GM18907 (cell line): ENCODE measurements at regions not wholly inside any gene's neighbourhood (a gene's known extent, or its start where the extent isn't known, plus 50 kb on each side); places are given as distances from the start of the nearest gene placed in this dataset.
"Not testable (repeated sequence)": the region's sequence is repeated elsewhere in the genome, so short reads cannot be mapped to it uniquely, and the experiment has no call there.

Source experiments
- ATAC-seq: cut with Tn5 transposase; IDR thresholded peaks from one replicate; pipeline ENCODE4 v1.9.1; 2021; ENCODE audit warnings: mild to moderate bottlenecking, moderate library complexity; ENCODE audit not compliant: unreplicated experiment

DNA sequence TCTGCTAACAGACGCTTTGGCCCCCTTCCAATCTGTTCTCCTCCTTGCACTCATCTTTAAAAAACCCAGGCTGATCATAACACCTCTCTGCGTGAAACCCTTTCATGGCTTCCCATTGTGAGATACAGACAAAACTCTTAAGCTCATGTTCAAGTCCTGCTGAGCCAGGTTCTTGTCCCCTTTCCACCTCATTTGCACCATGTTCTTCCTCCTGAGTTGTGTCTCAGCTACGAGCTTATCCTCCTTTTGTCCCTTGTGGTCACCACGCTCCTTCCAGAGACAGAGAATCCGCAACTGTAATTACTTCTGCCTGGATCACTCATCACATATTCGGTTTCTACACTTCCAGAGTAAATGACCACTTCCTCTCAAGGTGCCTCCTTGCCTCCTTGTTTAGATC lies 238.8 kb downstream of the ACTR3 start:
- no peak for ATAC-seq

DNA sequence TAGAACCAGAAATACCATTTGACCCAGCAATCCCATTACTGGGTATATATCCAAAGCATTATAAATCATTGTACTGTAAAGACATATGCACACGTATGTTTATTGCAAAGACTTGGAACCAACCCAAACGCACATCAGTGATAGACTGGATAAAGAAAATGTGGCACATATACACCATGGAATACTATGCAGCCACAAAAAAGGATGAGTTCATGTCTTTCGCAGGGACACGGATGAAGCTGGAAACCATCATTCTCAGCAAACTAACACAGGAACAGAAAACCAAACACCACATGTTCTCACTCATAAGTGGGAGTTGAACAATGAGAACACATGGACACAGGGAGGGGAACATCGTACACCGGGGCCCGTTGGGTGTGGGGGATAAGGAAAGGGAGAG lies 242.2 kb downstream of the ACTR3 start:
- not testable (repeated sequence) for ATAC-seq

DNA sequence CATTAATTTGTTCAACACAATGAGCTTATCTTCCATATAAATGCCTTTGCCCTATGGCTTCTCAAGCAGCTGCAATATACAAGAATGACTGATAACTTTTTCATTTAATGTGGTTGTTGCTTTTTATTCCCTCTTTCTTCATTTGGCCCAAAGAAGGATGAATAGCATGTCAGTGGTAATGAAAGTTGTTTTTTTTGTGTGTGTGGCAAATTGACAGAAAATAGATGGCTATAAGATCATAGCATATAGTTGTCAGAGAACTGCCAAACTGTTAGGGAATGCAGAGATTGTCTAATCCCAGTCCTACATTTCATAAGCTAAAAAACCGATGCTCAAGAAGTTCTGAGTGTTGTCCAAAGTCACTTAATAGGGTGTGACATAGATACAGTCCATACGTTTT lies 244.3 kb downstream of the ACTR3 start:
- no peak for ATAC-seq

DNA sequence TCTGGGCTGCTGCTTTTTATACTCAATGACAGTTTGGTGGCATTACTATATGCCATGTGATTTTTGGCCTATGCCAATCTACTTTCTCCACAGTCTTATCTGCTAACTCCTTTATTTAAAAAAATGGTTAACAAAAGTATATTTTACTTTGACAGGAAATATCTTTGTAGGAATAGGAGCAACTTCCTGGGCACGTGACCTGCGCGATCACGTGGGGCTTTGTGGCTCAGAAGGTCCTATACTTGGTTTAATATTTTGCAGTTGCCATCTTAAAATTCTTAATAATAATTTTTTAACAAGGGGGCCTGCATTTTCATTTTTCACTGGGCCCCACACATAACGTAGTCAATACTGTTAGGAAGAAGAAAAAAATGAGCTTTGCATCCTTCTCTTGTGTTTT lies 249.7 kb downstream of the ACTR3 start:
- no peak for ATAC-seq

DNA sequence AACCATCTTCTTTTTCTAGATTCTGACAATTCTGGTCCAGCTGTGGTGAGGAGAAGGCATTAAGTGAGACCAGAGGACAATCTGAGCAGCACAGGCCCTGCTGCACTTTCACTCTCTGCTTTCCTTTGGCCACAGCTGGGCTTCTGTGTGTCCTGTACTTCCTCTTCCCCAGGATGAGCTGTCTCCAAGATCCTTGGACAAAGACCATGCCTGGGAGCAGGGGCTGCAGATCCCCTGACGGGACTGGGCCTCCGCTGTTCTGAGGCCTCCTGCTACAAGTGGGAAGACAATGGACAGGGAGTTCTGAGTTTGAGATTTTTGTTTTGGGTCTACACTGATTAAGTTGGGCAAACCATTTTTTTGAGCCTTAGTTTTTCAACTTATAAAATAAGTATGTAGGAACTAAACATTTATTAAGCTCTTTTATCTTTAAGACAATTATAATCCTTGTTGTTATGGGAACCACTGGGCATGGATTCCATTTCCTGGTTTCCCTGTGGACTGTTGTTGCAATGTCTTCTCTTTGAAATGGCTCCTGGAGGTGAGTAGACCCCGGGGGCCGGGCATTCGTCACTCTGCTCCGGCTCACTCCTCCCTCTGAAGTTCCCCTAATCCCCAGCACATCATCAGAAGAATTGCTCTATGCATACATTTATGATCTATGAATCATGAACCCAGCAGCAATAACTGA lies 266.6 kb downstream of the ACTR3 start:
- no peak for ATAC-seq

DNA sequence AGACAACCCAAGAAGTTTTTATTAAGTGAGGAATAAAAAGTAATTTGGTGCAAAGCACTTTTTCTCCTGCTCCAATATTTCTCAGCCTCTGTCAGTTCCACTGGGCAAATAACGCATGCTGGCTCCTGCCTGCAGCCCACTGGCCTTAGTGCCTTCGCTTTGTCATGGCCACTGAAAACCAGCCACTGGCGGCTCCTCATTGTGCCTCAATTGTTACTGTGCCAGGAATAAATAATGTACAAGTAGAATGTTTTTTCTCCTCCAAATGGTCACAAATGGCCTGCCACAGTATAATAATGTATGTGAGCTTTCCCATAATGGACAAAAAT lies 267.1 kb downstream of the ACTR3 start:
- no peak for ATAC-seq

DNA sequence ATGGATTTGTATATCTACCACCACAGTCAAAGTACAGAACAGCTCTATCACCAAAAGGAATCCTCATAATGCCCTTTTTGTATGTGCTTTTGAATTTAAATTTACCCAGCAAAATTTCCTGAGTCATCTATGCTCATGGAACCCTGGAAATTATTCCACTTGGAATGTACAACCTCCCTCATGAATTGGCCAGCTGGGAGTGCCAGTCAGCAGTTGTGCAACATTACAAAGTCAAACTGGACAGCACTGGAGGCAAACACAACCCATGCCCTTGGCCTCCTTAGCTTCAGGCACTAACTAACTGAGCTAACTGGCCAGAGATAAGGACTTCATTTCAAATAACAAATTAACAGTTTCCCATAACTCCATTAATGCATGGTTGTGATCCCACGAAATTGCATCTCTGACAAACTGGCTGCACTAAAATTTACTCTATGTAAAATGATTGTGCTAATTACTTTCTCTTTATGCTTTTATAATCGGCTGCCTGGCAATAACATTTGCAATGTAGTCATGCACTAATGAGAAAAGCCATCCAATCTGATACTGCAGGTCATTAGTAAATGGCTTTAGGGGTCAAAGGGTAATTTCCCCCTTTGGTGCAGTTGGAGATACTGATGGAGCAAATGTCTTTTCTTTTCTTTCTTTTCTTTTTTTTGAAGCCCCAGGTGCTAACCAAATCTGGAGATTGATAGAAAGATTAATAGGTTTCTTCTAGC lies 270.5 kb downstream of the ACTR3 start:
- ATAC-seq: no peak

DNA sequence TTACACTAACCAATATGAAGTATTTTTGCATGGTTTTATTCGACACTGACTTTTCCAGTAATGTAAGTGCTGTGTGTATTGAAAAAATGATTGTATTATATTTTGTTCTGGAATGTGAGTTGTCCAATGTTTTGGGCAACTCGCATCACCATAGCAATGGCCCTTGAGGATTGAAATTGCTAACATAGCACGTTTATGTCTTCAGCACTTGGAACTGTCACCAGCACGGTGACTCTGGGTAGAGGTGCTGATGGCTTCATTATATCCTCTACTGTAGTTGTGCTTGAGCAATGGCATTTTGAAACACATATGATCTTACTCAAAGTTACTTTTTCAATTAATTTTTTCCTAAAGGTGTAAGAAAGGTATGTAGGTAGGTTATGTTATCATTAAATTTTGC lies 271.5 kb downstream of the ACTR3 start:
- no peak for ATAC-seq

DNA sequence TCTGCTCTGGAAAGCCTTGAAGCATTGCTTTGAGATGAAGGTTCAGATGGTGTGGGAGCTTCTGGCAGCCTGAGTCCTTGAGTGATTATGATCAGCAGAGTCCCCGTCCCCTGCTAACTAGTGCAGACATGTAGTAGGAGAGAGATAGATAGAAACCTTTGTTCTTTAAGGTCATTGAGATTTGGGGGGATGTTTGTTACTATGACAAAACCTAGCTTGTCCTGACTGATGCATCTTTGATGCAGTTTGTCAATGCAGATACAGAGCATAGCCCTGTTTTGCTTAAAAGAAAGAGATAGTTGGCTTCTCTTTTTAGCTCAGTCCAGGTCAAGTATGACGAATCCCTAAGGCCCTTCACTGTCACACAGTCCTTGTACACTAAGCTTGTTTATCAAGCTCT lies 274.6 kb upstream of the DPP10 start:
- no peak for ATAC-seq

DNA sequence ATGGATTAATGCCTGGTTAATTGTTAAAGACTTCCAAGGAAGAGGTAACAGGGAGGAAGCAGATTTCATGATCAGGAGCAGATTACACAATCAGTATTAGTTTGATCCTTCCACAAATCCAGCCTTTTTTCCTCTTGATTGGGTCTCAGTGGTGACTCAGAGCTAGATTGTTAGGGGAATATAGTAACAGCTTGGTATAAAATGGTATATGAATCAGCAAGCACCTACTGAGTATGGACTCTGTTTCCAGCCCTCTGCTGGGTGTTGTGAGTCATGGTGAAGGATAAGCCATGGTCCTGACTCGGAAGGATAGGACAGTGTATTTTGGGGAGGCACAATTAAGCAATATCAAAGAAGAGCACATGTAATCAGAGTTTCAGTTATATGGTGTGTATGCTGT lies 272.4 kb upstream of the DPP10 start:
- ATAC-seq: no peak

DNA sequence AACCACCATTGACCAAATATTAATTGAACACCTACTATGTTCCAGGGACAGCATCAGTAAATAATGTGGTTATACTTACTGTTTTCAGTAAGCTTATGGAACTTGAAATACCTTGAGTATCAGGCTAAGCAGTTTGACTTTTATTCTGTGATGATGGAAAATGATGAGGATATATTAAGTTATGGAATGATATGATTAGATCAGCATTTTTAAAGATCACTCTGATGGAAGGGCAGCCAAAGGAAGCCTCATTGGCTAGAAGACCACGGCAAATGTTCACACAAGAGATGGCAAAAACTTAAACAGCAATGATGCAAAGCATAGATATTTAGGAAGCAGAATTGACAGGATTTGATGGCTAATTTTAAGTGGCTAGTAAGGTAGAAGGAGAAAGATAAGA lies 266.9 kb upstream of the DPP10 start:
- no peak for ATAC-seq

DNA sequence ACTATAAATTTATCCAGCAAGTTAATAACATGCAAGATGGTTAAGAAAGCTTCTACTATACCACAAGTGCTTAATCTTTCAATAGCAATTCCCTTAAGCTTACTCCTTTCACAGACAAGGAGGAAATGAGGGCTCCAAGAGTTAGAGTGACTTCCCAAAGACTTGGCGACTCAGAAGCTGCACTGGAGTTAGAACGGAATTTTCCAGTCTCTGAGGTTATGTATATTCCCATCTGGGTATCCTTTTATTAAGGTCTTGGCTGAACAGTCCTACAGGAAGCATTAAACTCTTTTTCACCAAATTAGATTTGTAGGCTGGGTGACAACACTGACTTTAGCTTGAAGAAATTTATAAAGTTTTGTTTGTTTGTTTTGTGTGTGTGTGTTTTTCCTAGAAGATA lies 256.9 kb upstream of the DPP10 start:
- no peak for ATAC-seq

DNA sequence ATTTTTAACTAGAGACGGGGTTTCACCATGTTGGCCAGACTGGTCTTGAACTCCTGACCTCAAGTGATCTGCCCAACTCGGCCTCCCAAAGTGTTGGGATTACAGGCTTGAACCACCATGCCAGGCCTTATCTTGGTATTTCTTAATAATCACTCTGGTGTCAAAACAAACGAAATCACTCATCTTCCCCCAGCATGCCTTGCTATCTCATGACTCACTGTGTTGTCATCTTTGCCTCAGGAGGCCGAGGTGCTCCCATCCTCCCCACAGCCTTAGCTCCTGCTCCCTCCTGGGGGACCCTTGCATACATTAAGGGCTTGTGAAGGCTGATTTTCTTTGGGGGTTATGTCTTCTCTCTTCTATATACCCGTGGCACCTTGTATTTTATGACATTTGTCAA lies 250.1 kb upstream of the DPP10 start:
- ATAC-seq: no peak

DNA sequence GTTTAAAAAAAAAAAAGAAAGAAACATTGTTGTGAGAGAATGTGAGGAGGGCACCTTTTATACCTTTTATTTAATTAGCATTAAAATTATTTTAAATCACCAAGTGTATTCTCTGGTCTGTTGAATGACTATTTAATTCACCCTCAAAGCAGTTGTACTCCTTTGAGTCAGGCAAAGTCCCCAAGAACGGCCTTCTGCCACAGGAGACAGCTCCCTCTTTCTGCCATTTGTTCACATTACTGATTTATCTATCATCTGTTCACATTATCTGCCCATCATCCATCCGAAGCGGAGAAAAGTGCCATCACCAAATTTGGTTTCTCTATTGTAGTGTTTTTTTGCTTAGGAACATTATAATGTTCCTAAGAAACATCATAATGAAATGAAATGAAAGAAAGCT lies 240.7 kb upstream of the DPP10 start:
- no peak for ATAC-seq

DNA sequence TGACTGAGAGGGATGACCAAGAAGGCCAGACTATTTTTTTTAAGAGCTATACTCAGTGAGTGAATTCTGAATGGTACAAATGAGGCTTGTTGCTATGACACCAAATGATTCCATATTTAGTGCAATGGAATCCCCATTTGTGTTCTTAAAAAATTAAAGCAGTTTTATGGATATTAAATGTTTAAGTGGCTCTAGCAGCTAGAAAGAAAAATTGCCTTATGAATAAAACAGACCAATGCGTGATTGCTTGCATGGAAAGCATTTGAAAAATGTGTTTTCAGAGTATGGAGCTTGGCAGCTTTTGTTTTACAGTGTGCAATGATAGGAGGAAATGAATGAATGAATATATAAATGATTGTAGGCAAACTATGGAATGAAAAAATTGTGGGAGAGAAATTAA lies 238.8 kb upstream of the DPP10 start:
- ATAC-seq: no peak

DNA sequence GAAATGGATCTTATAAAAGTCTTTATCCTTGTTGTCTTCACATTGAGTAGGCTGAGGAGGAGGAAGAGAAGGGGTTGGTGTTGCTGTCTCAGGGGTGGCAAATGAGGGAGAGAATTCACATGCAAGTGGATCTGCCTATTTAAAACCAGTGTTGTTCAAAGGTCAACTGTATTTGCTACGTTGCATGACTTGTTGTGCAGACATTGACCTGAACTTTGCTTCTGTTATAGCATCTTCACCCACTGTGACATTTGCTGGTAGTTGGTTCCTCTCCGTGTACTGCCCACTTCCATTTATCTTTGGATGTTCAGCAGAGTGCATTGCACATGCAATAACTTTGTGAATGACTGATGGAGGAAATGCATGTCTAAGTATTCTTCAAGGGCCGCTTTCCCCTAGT lies 228.6 kb upstream of the DPP10 start:
- no peak for ATAC-seq

DNA sequence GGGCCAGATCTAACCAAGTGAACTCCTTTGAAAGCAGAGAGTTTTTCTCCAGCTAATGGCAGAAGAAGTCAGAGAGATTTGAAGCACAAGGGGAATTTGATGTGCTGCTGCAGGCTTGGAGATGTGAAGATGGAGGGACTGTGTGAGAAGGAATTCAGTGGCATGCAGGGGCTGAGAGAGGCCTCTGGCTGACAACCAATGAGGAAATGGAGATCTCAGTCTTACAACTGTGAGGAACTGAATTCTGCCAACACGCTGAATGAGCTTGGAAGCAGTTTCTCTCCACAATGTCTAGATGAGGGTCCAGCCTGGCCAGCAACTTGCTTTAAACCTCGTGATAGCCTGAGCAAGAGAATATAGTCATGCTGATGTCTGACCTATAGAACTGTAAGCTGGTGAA lies 224.1 kb upstream of the DPP10 start:
- no peak for ATAC-seq

DNA sequence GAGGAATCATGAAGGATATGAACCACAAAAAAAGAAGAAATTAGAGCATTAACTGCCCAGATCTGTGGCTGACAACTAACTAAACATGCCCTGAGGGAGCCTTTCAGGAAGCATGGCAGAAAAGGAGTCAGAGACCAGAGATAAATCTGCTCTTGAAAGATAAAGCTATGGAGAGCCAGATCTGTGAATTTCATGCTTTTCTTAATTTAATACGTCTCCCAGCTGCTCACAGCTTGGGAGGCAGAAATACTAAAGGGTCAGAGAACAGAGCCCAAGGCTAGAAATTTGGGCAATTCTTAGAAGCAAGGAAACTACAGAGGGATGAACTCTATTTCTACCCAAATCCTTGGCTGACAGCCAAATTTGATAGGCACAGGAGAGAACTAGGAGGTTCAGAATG lies 223.0 kb upstream of the DPP10 start:
- ATAC-seq: no peak

DNA sequence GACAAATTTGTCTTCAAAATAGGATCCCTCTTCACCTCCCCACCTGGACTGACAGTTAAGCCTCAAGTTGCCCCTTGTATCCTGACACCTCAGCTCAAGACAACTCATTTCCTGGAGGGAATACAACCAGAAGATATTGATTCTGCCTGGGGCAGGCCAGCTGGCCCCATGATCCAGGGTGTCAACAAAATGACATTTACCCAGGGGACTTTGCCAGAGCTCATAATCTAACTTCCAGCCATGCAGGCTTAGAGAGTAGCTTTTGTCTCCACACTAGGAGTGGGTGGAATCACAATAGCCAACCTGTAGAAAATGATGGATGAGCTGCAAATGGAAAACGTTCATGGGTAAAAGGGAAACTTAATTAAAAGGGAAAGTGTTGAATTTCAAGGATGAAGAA lies 220.1 kb upstream of the DPP10 start:
- no peak for ATAC-seq

DNA sequence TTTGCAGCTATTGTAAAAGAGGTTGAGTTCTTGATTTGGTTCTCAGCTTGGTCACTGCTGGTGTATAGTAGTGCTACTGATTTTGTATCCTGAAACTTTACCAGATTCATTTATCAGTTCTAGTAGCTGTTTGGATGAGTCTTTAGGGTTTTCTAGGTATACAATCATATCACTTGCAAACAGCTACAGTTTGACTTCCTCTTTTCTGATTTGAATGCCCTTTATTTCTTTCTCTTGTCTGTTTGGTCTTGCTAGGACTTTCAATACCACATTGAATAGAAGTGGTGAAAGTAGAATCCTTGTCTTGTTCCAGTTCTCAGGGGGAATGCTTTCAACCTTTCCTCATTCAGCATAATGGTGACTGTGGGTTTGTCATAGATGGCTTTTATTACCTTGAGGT lies 210.5 kb upstream of the DPP10 start:
- ATAC-seq: no peak

DNA sequence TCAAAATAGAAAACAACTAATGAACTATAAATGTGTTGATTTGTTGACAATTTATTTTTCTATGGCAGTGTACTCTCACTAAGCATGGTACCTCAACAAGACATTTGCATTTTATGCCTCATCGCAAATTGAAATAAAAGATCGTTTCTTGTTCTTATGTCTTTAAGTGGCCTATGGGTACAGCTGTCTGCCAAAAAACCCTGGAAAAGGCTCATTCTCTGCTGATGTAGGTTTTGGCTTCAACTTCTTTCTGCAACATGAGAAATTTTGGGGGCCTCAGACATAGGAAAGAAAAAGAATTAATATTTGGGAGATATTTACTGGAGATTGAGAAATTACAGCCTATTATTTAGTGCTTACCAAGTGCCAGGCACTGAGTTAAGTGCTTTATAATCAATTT lies 205.1 kb upstream of the DPP10 start:
- no peak for ATAC-seq

DNA sequence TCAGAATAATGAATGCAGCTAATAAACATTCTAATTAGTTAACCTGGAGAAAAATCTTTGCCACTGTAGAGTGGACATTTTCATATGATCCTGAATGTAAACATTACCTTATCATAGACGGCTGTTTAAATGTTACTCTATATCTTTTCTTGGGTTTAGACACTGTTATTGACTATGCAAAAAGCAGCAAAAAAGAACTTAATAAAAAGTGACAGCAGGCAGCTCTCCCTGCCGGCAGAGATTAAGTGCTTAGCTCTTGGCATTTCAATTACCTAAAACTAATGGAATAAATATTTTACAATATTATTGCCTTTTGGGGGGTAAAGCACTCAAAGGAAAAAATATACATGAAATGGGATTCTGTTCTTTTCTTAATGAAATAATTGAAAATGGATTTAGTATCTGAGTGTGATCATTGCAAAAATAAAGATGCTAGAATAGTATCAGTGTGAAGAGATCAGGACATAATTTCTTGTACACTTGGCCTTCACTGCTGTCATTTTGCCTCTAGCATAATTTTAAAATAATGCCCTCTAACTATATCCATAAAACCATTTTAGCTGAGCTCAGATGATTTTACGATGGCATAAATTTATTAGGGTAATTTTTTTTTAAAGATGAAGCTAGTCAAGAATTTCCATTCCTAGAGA lies 203.4 kb upstream of the DPP10 start:
- no peak for ATAC-seq

DNA sequence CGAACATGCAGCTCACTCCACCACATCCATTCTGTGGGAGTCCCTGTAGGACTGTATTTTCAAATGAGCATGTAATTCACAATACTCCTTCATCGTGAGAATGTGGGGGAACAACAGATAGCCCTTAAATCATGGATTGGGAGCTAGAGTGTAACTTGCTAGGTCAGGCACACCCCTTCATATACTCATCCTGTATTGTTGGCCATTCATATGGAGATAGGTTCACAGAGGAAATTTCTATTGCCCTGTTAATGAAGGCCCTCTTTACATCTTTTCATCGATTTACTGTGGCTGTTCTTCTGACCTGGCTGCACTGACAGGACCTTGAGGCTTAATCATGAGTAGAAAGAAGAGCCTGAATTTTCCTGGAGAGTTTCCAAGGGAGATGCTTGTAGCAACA lies 193.8 kb upstream of the DPP10 start:
- ATAC-seq: no peak
